ENCODE measurements at regions not wholly inside any gene's neighbourhood (a gene's known extent, or its start where the extent isn't known, plus 50 kb on each side); places are given as distances from the start of the nearest gene placed in this dataset.

DNA sequence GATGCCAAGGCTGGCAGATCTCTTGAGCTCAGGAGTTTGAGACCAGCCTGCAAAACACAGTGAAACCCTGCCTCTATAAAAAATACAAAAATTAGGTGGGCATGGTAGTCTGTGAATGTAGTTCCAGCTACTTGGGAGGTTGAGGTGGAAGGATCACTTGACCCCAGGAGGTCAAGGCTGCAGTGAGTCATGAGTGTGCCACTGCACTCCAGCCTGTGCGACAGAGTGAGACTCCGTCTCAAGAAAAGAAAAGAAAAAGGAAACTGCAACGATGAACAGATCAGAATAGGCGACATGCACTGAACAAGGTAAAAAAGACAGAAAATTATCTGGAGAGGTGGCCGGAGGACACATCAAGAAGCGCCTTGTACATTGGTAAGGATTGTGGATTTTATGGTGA is 273.7 kb upstream of the AMIGO2 start:
- Histone ChIP-seq H3K27ac (ENCODE audit: insufficient read depth, low read length, poor library complexity, severe bottlenecking) (no peak overlapping the region), H3K27me3 (ENCODE audit: control insufficient read depth, insufficient read depth, low read length) (no peaks in the 10 kb centered on the region), H3K4me1 (ENCODE audit: control insufficient read depth, insufficient read depth, low read length, poor library complexity, severe bottlenecking) (peaks cover 31% of the 10 kb centered on the region), H3K36me3 (ENCODE audit: control insufficient read depth, insufficient read depth, low read length) (no peaks in the 10 kb centered on the region), H3K9me3 (ENCODE audit: control insufficient read depth in 2 of 2, low read length in 2 of 2) (no peaks in the 10 kb centered on the region), H3K4me3 (ENCODE audit: low read depth, low read length) (peak overlapping the region; percentile 21)
- Mint-ChIP-seq H3K4me3 (peak overlapping the region in 3 of 4 donors; percentile 47 to 82 (median 50)), H3K27me3 (no peaks in the 10 kb centered on the region), H3K27ac (peak overlapping the region in 2 of 3 donors; percentile 40 to 84), H3K9me3 (peaks cover 0 to 2% (median 1%) of the 10 kb centered on the region in 7 donors), H3K36me3 (no peaks in the 10 kb centered on the region), H3K4me1 (peaks cover 60 to 88% (median 64%) of the 10 kb centered on the region in 4 donors)
- ATAC-seq (ENCODE audit: low read depth in 2 of 2): no peak
- no peak for DNase-seq

GRCh38 chr12:47352067-47352466 is 272.3 kb upstream of the AMIGO2 start:
- DNase-seq (no peak), ATAC-seq (ENCODE audit: low read depth in 2 of 2) (no peak)
- Mint-ChIP-seq H3K27ac (peak overlapping the region; percentile 21 to 97 (median 48)), H3K27me3 (no peaks in the 10 kb centered on the region), H3K4me1 (peaks cover 51 to 80% (median 57%) of the 10 kb centered on the region in 4 donors), H3K36me3 (no peaks in the 10 kb centered on the region), H3K4me3 (peak overlapping the region in 1 of 4 donors; percentile 33), H3K9me3 (peaks cover 0 to 2% (median 0%) of the 10 kb centered on the region in 7 donors)
- no peaks in the 10 kb centered on the region for H3K27me3 ChIP-seq (ENCODE audit: control insufficient read depth, insufficient read depth, low read length)
- no peak overlapping the region for H3K4me3 ChIP-seq (ENCODE audit: low read depth, low read length)
- H3K27ac ChIP-seq (ENCODE audit: insufficient read depth, low read length, poor library complexity, severe bottlenecking): no peak overlapping the region
- H3K4me1 ChIP-seq (ENCODE audit: control insufficient read depth, insufficient read depth, low read length, poor library complexity, severe bottlenecking): peaks cover 31% of the 10 kb centered on the region
- no peaks in the 10 kb centered on the region for H3K36me3 ChIP-seq (ENCODE audit: control insufficient read depth, insufficient read depth, low read length)
- no peaks in the 10 kb centered on the region for H3K9me3 ChIP-seq (ENCODE audit: control insufficient read depth in 2 of 2, low read length in 2 of 2)

DNA sequence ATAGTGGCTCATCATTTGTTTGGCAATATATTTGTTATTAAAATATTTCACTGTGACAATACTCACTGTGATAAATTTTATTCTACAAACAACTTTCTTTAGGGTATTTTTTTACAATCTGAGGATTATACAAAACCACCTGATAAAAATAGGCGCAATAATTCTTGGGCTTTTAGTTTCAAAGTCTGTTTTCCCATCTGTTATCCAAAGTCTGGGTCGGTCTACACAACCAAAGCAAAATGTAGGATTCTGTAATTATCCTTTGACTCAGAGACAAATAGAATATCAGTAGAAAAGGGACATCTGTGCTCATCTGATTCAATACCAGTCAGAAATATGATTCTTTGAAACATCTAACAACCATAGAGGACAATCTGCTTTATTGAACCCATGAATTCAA is 271.8 kb upstream of the AMIGO2 start:
- no peaks in the 10 kb centered on the region for H3K36me3 ChIP-seq (ENCODE audit: control insufficient read depth, insufficient read depth, low read length)
- H3K4me1 ChIP-seq (ENCODE audit: control insufficient read depth, insufficient read depth, low read length, poor library complexity, severe bottlenecking): peaks cover 28% of the 10 kb centered on the region
- Mint-ChIP-seq H3K9me3 (peaks cover 0 to 2% (median 0%) of the 10 kb centered on the region in 7 donors), H3K4me1 (peaks cover 49 to 74% (median 52%) of the 10 kb centered on the region in 4 donors), H3K4me3 (no peak overlapping the region), H3K27me3 (no peaks in the 10 kb centered on the region), H3K27ac (peak overlapping the region in 1 of 3 donors; percentile 63), H3K36me3 (no peaks in the 10 kb centered on the region)
- H3K4me3 ChIP-seq (ENCODE audit: low read depth, low read length): no peak overlapping the region
- no peaks in the 10 kb centered on the region for H3K27me3 ChIP-seq (ENCODE audit: control insufficient read depth, insufficient read depth, low read length)
- no peak overlapping the region for H3K27ac ChIP-seq (ENCODE audit: insufficient read depth, low read length, poor library complexity, severe bottlenecking)
- no peak for ATAC-seq (ENCODE audit: low read depth in 2 of 2)
- no peak for DNase-seq
- no peaks in the 10 kb centered on the region for H3K9me3 ChIP-seq (ENCODE audit: control insufficient read depth in 2 of 2, low read length in 2 of 2)

GRCh38 chr12:47350062-47350408 is 270.3 kb upstream of the AMIGO2 start:
- peak overlapping the region in 3 of 4 donors; percentile 38 to 67 (median 52) for H3K4me3 Mint-ChIP-seq
- H3K4me1 Mint-ChIP-seq: peaks cover 35 to 60% (median 41%) of the 10 kb centered on the region in 4 donors
- peak in 1 of 3 donors; percentile 54 for DNase-seq
- H3K9me3 Mint-ChIP-seq: peaks cover 0 to 1% (median 0%) of the 10 kb centered on the region in 7 donors
- peaks cover 20% of the 10 kb centered on the region for H3K4me1 ChIP-seq (ENCODE audit: control insufficient read depth, insufficient read depth, low read length, poor library complexity, severe bottlenecking)
- ATAC-seq (ENCODE audit: low read depth in 2 of 2): peak in 1 of 2 donors; percentile 63
- H3K27me3 ChIP-seq (ENCODE audit: control insufficient read depth, insufficient read depth, low read length): no peaks in the 10 kb centered on the region
- peak overlapping the region; percentile 9 for H3K4me3 ChIP-seq (ENCODE audit: low read depth, low read length)
- H3K27ac ChIP-seq (ENCODE audit: insufficient read depth, low read length, poor library complexity, severe bottlenecking): peak overlapping the region; percentile 38
- no peaks in the 10 kb centered on the region for H3K27me3 Mint-ChIP-seq
- H3K27ac Mint-ChIP-seq: peak overlapping the region; percentile 76 to 93 (median 87)
- no peaks in the 10 kb centered on the region for H3K36me3 Mint-ChIP-seq
- H3K36me3 ChIP-seq (ENCODE audit: control insufficient read depth, insufficient read depth, low read length): no peaks in the 10 kb centered on the region
- H3K9me3 ChIP-seq (ENCODE audit: control insufficient read depth in 2 of 2, low read length in 2 of 2): no peaks in the 10 kb centered on the region

DNA sequence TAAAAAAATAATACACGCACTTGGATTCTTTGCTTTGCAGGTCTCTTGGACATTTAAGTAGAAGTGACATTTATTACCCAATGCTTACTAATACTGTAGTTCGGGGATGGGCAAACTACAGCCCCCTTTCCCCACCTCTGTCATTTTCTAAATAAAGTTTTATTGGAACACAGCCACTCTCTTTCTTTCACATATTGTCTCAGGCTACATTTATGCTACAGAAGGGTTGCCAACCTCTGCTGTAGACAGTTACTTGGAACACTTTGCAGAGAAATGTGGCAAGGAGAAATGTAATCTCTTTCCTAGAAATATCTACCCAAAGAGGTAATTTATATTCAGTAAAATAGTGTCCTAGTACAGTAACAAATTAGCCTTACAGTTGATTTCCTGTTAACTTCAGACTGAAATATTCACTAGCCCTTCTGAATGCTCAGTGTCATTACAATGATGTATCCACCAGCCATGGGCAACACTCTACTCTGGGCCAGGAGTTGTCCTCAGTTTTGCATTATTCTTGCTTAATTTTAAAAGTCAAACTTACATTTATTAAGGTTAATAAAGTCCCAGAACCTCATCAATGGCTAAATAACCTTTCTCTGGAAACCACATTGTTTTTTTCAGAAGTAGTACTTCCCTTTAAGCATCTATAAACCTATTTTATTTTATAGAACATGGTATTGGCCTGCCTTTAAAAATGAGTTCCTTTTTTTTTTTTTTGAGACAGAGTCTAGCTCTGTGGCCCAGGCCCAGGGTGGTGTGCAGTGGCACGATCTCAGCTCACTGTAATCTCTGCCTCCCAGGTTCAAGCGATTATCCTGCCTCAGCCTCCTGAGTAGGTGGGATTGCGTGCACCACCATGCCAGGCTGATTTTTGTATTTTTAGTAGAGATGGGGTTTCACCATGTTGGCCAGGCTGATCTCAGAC is 269.6 kb upstream of the AMIGO2 start:
- Mint-ChIP-seq H3K4me1 (peaks cover 35 to 55% (median 41%) of the 10 kb centered on the region in 4 donors), H3K27ac (peak overlapping the region; percentile 76 to 93 (median 87)), H3K4me3 (peak overlapping the region in 3 of 4 donors; percentile 38 to 67 (median 52)), H3K36me3 (no peaks in the 10 kb centered on the region), H3K9me3 (peaks cover 0 to 1% (median 0%) of the 10 kb centered on the region in 7 donors), H3K27me3 (no peaks in the 10 kb centered on the region)
- peaks cover 20% of the 10 kb centered on the region for H3K4me1 ChIP-seq (ENCODE audit: control insufficient read depth, insufficient read depth, low read length, poor library complexity, severe bottlenecking)
- H3K36me3 ChIP-seq (ENCODE audit: control insufficient read depth, insufficient read depth, low read length): no peaks in the 10 kb centered on the region
- H3K27me3 ChIP-seq (ENCODE audit: control insufficient read depth, insufficient read depth, low read length): no peaks in the 10 kb centered on the region
- DNase-seq (peak in 1 of 3 donors; percentile 42), ATAC-seq (ENCODE audit: low read depth in 2 of 2) (peak in 1 of 2 donors; percentile 35)
- no peaks in the 10 kb centered on the region for H3K9me3 ChIP-seq (ENCODE audit: control insufficient read depth in 2 of 2, low read length in 2 of 2)
- H3K4me3 ChIP-seq (ENCODE audit: low read depth, low read length): peak overlapping the region; percentile 9
- peak overlapping the region; percentile 38 for H3K27ac ChIP-seq (ENCODE audit: insufficient read depth, low read length, poor library complexity, severe bottlenecking)

- DNase-seq: no peak
Measured at GRCh38 chr12:47348206-47348605, 268.4 kb upstream of the AMIGO2 start.

DNA sequence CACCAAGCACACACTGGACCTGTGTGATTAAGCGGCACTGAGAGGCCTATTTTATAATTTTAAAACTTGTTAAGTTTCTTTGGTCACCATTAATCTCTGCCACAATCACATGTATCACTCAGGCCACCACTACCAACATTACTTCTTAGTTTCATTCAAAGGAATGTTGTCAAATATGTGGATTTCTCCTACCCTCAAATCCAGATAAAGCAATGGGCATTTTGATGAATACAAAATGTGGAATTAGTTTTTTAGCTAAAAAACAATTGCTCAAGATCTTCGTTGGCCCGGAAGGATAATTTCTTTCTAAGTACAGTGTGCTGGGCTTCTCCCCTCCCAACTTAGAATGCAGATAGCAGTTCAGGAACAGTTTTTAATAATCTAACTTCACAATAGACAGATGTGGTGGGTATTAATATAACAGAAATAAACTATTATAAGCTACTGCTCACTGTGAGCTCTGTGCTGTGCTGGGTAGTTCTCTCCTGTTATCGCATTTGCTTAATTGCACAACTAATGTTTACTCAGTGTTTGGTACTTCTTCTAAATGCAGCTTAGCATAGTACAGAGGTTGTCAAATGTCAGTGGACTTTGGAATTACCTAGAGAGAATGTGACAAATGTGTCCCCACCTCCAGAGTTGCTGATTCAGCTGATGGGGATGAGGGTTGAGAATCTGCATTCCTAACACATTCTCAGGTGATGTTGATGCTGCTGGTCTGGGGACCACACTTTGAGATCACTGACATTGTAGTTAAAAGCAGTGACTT is 266.7 kb upstream of the AMIGO2 start:
- Histone ChIP-seq H3K27me3 (ENCODE audit: control insufficient read depth, insufficient read depth, low read length) (no peaks in the 10 kb centered on the region), H3K27ac (ENCODE audit: insufficient read depth, low read length, poor library complexity, severe bottlenecking) (no peak overlapping the region), H3K4me1 (ENCODE audit: control insufficient read depth, insufficient read depth, low read length, poor library complexity, severe bottlenecking) (peaks cover 15% of the 10 kb centered on the region), H3K9me3 (ENCODE audit: control insufficient read depth in 2 of 2, low read length in 2 of 2) (no peaks in the 10 kb centered on the region), H3K36me3 (ENCODE audit: control insufficient read depth, insufficient read depth, low read length) (no peaks in the 10 kb centered on the region), H3K4me3 (ENCODE audit: low read depth, low read length) (no peak overlapping the region)
- Mint-ChIP-seq H3K36me3 (no peaks in the 10 kb centered on the region), H3K27ac (peak overlapping the region in 1 of 3 donors; percentile 69), H3K4me3 (no peak overlapping the region), H3K27me3 (no peaks in the 10 kb centered on the region), H3K9me3 (peaks cover 0 to 1% (median 0%) of the 10 kb centered on the region in 7 donors), H3K4me1 (peaks cover 24 to 30% (median 25%) of the 10 kb centered on the region in 4 donors)
- ATAC-seq (ENCODE audit: low read depth in 2 of 2): no peak
- no peak for DNase-seq

More at GRCh38 chr12:47348206-47348605, 268.4 kb upstream of the AMIGO2 start:
- Histone ChIP-seq H3K4me3 (ENCODE audit: low read depth, low read length) (no peak overlapping the region), H3K36me3 (ENCODE audit: control insufficient read depth, insufficient read depth, low read length) (no peaks in the 10 kb centered on the region), H3K27ac (ENCODE audit: insufficient read depth, low read length, poor library complexity, severe bottlenecking) (no peak overlapping the region), H3K9me3 (ENCODE audit: control insufficient read depth in 2 of 2, low read length in 2 of 2) (no peaks in the 10 kb centered on the region), H3K4me1 (ENCODE audit: control insufficient read depth, insufficient read depth, low read length, poor library complexity, severe bottlenecking) (peaks cover 20% of the 10 kb centered on the region), H3K27me3 (ENCODE audit: control insufficient read depth, insufficient read depth, low read length) (no peaks in the 10 kb centered on the region)
- ATAC-seq (ENCODE audit: low read depth in 2 of 2): no peak
- Mint-ChIP-seq H3K9me3 (peaks cover 0 to 1% (median 0%) of the 10 kb centered on the region in 7 donors), H3K4me1 (peaks cover 25 to 45% (median 35%) of the 10 kb centered on the region in 4 donors), H3K36me3 (no peaks in the 10 kb centered on the region), H3K27me3 (no peaks in the 10 kb centered on the region), H3K4me3 (no peak overlapping the region), H3K27ac (peak overlapping the region in 1 of 3 donors; percentile 38)
